HG02852 (cell line): ENCODE measurements at regions not wholly inside any gene's neighbourhood (a gene's known extent, or its start where the extent isn't known, plus 50 kb on each side); places are given as distances from the start of the nearest gene placed in this dataset.
"Not testable (repeated sequence)": the region's sequence is repeated elsewhere in the genome, so short reads cannot be mapped to it uniquely, and the experiment has no call there.

ENCODE experiments used
- ATAC-seq: cut with Tn5 transposase; IDR thresholded peaks from one replicate; pipeline ENCODE4 v1.9.1; 2021; ENCODE audit warnings: mild to moderate bottlenecking, moderate library complexity; ENCODE audit not compliant: unreplicated experiment

DNA sequence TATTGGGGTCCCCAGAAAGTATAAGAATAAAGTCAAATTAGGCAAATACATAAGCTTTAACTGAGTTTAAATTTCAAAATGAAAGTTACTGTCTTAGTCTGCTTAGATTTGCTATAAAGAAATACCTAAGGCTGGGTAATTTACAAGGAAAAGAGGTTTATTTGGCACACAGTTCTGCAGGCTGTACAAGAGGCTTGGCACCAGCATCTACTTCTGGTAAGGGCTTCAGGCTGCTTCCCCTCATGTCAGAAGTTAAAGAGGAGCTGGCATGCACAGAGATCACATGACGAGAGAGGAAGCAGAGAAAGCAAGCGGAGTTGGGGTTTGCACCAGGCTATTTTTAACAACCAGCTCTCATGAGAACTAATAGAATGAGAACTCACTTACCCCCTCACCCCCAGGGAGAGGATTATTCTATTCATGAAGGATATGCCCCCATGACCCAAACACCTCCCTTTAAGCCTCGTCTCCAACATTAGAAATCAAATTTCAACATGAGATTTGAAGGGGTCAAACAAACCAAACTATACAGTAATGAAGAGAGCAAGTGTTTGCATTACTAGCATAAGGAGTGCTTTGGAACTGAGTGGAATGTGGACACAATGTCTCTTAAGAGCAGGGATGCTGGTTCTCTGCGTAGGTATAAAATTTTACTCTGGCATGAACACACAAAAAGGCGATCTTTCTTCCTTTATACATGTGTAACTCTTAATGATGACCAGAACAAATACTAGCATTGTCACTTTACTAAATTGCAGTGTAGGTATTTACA, 292.8 kb upstream of the PMFBP1 start:
- ATAC-seq = no peak

DNA sequence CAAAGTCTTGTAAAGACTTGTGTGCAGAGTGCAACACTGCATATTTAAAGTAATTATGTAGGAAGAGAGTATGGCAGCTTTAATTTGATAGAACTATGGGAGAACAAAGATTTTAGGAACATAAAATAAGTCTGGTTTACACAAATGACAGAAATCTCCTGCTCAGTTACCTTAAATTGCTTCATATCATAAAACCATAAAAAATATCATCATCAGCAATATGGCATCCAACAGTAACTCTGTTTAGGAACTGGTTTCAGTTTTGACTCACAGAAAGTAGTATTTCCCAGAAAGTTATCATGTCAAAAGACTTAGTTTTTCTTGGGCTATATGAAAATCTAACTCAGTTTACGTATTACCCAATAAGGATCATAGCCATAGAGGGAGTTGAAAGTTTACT, 292.1 kb upstream of the PMFBP1 start:
- ATAC-seq = no peak

DNA sequence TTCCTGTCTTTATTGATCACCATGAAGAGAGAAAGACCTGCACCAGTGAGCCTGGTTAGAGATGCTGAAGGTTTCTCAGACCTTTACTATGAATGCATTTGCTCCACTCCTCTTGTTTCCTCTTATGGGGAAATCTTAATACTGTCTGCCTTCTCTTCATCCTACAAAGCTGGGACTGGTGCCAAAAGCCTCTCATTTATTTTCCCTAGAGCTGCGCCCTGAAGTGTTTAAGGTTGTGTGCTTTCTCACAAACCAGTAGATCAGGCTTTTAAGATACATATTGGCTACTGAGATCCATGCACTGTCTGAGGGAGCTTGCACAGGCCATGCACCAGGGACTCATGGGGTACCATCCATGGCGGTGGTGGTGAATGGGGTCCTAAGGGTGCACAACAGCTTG, 286.1 kb upstream of the PMFBP1 start:
- ATAC-seq = no peak

DNA sequence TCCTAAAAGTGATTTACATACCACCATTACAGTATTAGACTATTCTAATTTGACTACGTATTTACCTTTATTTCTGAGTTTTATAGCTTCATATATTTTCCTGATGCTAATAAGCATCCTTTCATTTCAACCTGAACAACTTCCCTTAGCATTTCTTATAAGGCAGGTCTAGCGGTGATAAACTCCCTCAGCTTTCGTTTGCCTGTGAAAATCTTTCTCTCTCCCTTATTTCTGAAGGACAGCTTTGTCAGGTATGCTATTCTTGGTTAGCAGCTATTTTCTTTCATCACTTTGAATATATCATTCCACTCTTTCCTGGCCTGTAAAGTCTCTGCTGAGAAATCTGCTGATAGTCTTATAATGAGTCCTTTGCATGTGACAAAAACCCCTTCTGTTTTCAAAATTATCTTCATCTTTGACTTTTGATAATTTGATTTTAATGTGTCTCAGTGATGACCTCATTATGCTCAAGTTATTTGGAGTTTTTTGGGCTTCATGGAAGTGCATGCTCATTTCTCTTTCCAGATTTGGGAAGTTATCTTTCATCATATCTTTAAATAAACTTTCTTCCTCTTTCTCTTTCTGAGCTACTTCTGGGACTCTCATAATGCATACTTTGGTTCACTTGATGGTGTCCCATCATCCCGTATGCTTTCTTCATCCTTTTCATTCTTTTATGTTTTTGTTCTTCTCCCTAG, 285.4 kb upstream of the PMFBP1 start:
- no peak for ATAC-seq

DNA sequence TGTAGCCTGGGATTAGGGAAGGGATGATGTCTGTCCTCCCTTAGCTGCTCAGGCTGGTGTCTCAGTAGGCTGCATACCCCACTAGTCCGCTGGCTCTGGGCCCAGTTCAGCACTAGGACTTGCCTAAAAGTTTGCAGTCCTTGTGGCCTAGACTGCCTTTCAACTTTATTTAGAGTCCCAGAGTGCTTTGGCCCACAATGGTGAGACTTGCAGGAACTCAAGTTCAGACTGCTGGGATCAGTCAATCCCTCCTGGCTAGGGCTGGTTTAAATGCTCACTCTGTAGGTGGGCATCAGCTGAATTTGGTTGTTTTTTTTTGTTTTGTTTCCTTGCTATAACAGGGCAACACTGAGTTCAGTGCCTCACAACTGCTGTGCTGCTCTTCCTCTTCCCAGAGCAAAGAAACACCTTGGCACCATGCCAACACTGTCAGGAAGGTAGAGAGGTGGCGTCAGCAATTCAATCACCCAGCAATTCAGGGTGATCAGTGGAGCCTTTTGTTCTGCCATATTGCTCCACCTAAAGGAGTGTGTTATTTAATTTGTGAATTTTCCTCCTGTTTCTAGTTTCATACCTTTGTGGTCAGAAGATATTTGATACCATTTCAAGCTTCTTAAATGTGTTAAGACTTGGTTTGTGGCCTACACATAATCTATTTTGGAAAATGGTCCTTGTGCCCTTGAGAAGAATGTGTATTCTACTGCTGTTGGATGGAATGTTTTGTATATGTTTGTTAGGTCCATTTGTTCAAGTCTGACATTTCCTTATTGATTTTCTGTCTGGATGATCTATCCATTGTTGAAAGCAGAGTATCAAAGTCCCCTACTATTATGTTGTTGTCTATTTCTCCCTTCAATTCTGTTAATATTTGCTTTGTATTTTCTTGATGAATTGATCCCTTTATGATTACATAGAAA, 284.0 kb upstream of the PMFBP1 start:
- no peak for ATAC-seq

DNA sequence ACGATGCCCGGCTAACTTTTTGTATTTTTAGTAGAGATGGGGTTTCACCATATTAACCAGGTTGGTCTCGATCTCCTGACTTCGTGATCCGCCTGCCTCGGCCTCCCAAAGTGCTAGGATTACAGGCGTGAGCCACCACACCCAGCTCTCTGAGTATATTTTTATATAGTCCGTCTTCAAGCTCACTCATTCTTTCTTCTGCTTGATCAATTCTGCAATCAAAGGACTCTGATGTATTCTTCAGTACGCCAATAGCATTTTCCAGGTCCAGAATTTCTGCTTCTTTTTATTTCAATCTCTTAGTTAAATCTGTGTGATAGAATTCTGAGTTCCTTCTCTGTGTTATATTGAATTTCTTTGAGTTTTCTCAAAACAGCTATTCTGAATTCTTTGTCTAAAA, 281.9 kb upstream of the PMFBP1 start:
- ATAC-seq = not testable (repeated sequence)

DNA sequence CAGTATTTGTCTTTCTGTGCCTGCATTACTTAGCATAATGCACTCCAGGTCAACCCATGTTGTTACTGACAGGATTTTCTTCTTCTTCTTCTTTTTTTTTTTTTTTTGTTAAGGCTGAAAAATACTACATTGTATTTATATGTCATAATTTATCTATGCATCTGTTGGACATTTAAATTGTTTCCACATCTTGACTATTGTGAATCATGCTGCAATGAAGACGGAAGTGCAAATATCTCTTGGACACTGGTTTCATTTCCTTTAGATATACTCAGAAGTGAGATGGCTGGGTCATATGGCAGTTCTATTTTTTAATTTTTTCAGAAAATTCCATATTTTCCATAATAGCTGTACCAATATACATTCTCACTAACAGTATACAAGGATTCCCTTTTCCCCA, 272.7 kb upstream of the PMFBP1 start:
- ATAC-seq = no peak

DNA sequence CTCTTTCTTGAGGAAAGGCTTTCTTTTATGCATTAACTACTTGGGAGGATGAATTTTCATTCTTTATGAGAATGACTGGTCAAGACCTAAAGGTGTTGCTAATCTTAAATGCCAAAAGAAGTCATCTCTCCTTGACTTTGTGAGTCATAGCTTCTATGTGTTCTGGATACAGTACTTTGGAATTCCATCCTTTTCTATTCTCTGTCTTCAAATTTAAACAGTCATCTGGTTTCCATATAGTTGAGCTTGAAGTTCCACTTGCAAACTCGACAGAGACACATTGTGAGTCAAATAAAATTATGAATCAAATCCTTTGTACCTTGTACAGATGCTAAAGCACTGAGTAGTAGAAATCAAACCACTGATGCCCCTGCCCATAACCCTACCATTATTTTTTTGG, 271.9 kb upstream of the PMFBP1 start:
- ATAC-seq = no peak

DNA sequence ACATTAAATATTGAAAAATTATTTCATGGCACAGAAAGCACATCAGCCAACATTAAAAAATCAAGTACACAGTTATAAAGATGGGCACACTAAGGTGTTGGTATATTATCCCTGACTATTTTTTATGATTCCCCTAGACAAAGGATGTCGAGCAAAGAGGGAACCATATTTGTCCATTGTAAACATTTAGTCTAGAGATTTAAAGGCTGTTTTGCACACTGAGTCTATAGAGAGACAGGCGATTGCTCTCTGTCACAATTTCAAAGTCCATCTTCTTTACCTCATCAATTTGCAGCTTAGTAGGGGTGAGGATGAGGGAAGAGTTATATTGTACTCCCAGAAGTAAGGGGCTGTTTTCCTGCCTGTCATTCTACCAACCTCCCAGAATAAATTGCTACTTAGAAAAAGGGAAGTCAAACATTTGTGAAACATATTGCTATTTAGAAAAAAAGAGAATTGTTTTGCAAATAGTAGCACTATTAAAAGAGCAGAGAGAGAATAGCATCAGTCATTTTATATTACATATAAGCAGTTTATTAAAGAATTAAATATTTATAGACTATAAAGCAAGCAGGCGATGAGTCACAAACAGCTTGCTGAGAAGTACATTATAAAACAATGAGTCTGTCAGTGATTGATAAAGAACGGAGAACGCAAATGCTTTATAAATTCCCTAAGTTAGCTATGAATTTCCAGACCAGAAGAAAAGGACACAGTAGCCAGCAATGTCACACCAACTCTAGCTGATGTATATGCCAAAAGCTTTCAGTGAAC, 270.6 kb upstream of the PMFBP1 start:
- ATAC-seq = no peak

DNA sequence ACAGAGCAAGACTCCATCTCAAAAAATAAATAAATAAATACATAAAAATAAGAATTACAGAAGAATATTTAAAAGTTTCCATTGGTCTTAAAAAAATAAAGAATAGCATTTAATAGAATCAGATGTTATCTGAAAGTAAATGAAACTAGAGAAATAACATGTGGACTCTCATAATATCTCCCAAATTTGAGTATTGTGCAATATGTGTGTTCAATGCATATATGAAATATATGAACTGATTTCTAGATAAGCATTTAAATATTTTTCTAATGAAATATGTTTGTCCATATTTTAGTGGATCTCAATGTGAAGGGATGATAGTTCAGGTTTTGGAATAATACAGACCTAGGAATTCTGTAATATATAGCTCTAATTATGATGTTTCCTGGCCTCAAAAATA, 265.9 kb upstream of the PMFBP1 start:
- ATAC-seq = no peak

DNA sequence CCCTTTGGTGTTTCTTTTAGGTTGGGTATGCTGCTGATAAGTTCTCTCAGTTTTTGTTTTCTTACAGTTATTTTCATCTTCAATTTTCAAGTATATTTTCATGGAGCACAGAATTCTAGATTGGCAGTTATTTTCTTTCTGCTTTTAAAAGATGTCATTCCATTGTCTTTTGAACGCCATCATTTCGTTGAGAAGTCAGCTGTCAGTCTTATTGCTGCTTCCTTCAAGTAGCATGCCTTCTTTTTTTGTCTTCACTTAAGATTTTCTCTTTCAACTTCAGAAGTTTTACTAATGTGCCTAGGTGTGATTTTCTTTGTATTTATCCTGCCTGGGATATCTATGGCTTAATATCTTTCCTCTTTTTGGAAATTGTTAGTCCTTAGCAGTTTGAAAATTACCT, 262.2 kb upstream of the PMFBP1 start:
- no peak for ATAC-seq

DNA sequence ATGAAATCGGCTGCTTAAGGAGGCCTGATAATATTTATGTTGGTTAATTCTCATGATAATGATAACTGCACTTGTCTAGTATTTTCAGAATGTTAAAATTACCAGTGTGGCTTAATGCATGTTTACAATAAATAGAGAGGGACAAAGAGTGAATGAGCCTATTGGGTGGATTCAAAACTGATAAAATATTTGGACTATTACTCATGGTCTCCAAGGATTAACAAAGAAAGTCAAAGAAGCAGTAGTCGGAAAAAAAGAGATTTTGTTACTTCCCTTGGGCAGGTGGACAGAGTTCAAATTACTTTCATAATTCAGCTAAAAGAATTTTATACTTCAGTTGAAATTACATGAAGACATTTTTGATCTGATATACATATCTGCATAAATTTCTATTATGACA, 258.2 kb upstream of the PMFBP1 start:
- ATAC-seq = no peak

DNA sequence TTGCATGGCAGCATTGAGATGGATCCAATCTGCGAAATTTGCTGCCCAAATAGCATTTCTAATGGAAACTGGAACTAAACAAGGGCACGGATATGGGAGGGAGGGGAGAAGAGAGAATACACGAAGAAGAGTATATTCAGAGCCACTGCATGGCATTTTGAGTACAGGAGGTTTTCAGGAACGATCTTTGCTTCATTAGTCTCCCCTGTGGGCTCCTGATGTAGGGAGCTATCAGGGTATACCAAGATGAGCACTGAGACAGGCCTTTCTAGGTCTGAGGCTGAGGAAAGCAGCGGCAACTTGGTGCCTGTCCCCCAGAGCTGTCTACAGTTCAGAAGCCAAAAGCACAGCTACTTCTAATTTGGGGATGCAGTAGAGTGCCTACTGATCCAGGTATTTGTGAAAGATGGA, 257.7 kb upstream of the PMFBP1 start:
- ATAC-seq = no peak

DNA sequence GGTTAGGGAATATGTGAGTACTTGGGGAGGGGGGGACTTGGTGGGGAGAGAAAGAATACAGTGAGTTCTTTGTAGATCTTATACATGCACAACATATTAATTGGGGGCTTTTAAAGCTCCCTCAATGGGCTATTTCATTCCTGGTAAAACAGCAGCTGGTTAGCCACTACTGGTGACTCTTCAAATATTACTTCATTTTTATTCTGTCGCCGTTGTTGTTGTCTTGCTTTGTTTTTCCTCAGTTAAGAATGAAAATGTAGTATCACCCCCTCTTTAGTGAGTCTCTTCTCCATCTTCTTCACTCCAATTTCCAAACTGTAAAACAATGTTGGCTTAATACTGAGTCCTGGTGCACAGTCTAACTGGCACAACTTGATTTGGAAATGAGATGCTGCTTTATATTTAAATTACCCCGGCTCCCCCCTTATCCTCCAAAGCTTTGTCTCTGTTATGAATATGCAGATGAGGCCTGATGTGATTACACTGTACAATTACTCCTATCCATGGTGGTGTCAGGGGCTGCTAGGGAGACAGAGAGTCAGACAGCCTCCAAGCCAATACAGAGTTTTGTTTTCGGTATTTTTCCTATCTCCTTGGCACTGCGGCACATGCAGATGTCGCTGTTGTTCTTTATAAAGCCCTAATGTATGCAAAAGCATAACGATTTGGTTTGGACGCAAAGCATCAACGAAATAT, 256.9 kb upstream of the PMFBP1 start:
- no peak for ATAC-seq

DNA sequence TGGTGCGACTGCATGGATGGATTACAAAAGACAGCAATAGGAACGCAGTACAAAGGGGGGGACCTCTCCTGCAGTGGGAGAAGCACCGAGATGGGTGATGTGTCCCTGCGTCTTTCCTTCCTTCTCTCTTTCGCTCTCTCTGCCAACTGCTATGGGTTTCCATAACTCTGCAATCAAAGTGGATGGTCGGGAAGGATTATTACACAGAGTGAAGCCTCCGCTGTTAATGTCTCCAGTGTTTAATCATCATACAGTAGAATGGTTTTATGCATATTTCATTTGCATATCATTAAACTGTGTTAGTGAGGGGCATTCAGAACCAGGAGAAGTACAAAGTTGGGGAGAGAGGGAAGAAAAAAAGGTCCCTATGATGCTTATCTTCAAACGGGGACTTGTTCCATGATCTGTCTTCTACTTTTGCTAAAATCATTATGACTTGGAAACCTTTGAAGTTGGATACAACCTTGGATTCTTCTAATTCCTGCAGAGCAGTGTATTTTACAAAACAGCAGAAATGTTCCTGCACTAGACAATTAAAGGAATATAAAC, 255.9 kb upstream of the PMFBP1 start:
- ATAC-seq = no peak

DNA sequence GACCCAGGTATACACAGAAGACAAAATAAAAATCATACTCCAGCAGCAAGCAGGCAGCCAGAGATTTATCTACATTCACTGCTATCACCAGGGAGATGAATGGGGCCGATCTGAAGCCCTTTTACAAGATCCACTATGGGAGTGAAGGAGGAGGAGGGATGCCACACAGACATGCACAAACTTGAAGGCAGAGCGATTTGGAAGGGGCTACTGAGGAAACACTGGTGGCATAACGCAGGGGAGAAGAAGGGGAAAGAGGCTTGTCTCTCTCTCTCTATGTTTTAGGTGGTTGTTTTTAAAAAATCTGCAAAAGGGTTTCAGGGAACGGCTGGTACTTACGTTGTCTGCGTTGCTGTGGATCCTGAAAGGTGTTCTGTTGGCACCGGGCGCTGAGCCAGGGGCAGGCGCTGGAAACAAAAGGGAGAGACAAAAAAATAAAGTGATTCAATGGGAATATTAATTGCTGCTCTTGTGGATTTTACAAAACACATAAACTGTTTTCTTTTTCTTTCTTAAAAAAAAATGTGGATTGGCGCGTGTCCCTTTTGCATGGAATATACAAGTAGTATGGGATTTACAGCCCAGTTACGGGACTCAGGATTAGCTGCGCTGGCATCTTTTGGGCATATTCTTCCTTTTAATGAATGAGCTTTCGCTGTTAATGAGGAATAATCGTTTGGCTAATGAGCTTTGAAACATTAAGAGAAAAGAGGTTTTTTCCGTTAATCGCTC, 255.3 kb upstream of the PMFBP1 start:
- no peak for ATAC-seq

DNA sequence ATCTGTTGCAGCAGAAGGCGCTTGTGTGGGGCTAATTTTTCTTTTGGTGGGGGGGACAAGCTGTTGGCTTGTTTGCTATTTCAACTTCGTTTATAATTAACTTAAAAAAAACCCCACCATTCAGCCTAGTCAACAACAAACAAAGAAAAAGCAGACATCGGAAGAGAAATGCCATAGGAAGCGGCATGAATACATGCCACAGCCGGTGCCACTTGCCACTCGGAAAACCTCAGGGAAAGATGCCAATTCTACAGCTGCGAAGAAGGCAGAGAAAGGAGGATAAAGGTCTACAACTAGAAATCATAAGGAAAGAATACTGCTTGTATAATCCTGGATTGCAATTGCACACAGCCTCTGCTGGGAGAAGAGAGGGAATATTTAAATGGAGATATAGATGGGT, 254.4 kb upstream of the PMFBP1 start:
- no peak for ATAC-seq

DNA sequence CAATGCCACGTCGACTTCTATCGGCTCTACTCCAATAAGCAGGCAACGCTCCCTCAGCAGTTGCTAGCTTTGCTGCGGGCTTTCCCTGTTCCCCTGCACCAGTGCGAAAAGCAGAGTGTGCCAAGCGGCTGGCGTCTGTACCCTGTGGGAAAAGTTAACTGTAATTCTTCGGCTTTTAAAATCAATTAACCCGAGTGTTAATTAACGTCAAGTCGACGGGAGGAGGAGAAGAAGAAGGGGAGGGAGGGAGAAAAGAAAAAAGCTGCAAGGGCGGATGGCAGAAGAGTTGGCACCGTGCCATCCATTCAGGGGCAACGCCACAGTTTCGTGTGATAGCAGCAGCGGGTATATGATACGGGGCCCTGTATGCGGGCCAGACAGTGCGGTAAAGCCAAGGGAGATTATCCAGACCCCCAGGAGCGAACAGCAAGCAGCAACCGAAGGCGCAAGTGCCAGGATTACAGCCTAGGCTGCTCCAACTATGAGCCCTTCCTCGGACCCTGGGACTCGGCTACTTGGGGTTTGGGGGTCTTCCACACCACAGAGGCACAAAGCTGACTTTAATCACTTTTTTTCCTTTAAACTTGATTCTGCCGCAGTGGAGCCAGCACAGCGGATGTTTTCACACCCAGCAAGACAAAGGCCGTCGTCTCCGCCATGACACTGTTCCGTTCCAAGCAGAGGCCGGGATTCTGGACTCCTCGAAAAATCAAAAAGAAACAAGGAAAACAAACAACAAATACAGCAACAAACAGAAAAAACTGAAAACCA, 253.8 kb upstream of the PMFBP1 start:
- no peak for ATAC-seq

DNA sequence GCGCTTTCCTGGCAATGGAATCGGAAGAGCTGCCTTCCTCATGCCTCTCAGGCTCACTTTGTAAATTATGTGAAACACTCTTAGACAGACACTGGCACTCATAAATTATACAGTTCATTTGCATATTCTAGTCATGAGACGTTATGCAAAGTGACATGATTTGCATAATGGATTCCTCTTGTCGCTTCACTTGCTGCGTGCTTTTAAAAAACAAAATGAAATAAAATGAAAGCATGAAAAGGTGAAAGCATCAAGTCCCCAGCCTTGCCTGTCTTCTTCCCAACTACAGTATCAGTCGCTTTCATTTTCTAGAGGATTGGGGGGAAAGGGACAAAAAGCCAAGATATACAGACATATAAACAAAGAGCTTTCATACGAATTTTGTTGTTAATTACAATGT, 252.8 kb upstream of the PMFBP1 start:
- no peak for ATAC-seq
